HEK293T (cell line): ENCODE measurements at regions not wholly inside any gene's neighbourhood (a gene's known extent, or its start where the extent isn't known, plus 50 kb on each side); places are given as distances from the start of the nearest gene placed in this dataset.

Source experiments
- CTCF ChIA-PET: fragments of 350-600 bp; formaldehyde crosslinking; extraction: SDS; loops from one replicate; lab custom pipeline; 2021; ENCODE audit warnings: antibody characterized with exemption, inconsistent platforms; lab: Yijun Ruan, JAX
- POLR2A ChIA-PET: fragments of 350-600 bp; formaldehyde crosslinking; extraction: SDS; loops from one replicate; lab custom pipeline; 2020; ENCODE audit warnings: antibody characterized with exemption, inconsistent platforms; lab: Yijun Ruan, JAX
- DNase-seq: peaks from one replicate; pipeline ENCODE4 v3.0.0; 2012; ENCODE audit warnings: mixed read lengths; ENCODE audit errors: extremely low spot score
- ARNT ChIP-seq: fragments of 450-650 bp; IDR thresholded peaks from 2 replicates; pipeline ENCODE4 v1.6.1; 2017; ENCODE audit warnings: mild to moderate bottlenecking
- BHLHE40 ChIP-seq: fragments of 450-650 bp; IDR thresholded peaks from 2 replicates; pipeline ENCODE4 v1.6.1; 2016; ENCODE audit warnings: mild to moderate bottlenecking, moderate library complexity, borderline replicate concordance
- CTBP1 ChIP-seq: fragments of 450-650 bp; IDR thresholded peaks from 2 replicates; pipeline ENCODE4 v1.6.1; 2016; ENCODE audit warnings: borderline replicate concordance
- ELF4 ChIP-seq: fragments of 450-650 bp; IDR thresholded peaks from 2 replicates; pipeline ENCODE4 v1.6.1; 2017; ENCODE audit warnings: antibody characterized with exemption
- FOXA1 ChIP-seq: fragments of 450-650 bp; IDR thresholded peaks from 2 replicates; pipeline ENCODE4 v1.6.1; 2016; ENCODE audit warnings: mild to moderate bottlenecking
- FOXK2 ChIP-seq: fragments of 450-650 bp; IDR thresholded peaks from 2 replicates; pipeline ENCODE4 v1.6.1; 2016; ENCODE audit warnings: mild to moderate bottlenecking
- FOXM1 ChIP-seq: fragments of 450-650 bp; IDR thresholded peaks from 2 replicates; pipeline ENCODE4 v1.6.1; 2017; ENCODE audit warnings: mild to moderate bottlenecking, borderline replicate concordance
- HDGF ChIP-seq: fragments of 450-650 bp; IDR thresholded peaks from 2 replicates; pipeline ENCODE4 v1.6.1; 2017; ENCODE audit warnings: antibody characterized with exemption, borderline replicate concordance
- L3MBTL2 ChIP-seq: fragments of 450-650 bp; conservative IDR thresholded peaks from 2 replicates; pipeline ENCODE4 v1.6.1; 2016; ENCODE audit warnings: mild to moderate bottlenecking
- LEF1 ChIP-seq: fragments of 450-650 bp; IDR thresholded peaks from 2 replicates; pipeline ENCODE4 v1.6.1; 2017; ENCODE audit warnings: mild to moderate bottlenecking, borderline replicate concordance
- NFRKB ChIP-seq: fragments of 450-650 bp; IDR thresholded peaks from 2 replicates; pipeline ENCODE4 v1.6.1; 2016; ENCODE audit warnings: mild to moderate bottlenecking, moderate library complexity
- SP1 ChIP-seq: fragments of 450-650 bp; IDR thresholded peaks from 2 replicates; pipeline ENCODE4 v1.6.1; 2017
- SUZ12 ChIP-seq: fragments of 450-650 bp; IDR thresholded peaks from 2 replicates; pipeline ENCODE4 v1.6.1; 2016; ENCODE audit warnings: mild to moderate bottlenecking
- TARDBP ChIP-seq: fragments of 450-650 bp; IDR thresholded peaks from 2 replicates; pipeline ENCODE4 v1.6.1; 2016
- ZNF384 ChIP-seq: fragments of 450-650 bp; IDR thresholded peaks from 2 replicates; pipeline ENCODE4 v1.6.1; 2016
- TF ChIP-seq, protein P1 (sequence below): fragments of 450-650 bp; IDR thresholded peaks from 2 replicates; pipeline ENCODE4 v1.6.1; 2016

DNA sequence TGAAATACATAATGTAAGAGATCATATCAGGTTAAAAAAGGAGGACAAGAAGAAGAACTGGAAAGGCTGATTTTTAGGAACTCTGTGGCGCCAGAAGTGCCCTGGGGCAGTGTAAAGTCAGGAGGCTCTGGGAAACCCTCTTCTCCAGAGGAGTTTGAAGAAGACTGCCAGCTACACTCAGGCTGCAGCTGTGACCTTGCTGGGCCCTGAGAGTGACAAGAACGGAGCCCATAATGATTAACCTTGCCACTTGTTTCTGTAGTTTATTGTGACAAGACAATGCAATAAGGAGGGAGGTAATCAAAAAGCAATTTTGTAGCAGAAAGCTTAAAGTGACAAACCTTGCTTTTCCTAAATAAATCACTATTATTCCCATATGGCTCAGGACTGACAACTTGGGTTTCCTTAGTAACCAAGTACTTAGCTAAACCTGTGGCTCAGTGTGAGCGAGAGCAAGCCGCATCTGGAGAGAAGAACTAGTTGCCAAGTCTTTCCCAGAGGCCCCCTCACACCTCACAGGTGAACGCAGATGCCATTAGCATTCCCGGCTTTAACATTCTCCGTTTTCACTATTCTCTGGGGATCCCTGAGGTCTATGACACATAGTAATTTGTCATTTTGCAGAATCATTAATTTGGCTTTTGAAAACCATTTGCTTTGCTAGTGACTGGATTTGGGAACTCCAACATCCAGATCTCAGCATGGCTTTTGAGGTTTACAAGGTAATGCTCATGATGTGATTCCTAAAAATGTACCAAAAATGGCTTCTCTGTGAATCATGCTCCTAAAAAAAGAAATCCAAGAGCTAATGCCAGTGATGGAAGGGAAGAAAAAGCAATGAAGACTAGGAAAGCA lies 115.9 kb downstream of the OMA1 start:
- POLR2A ChIA-PET: no interaction called here
- no peak for DNase-seq
- TF ChIP-seq SUZ12 (no peak), TARDBP (no peak), ZNF384 (no peak), FOXM1 (no peak), LEF1 (no peak), ELF4 (no peak), CTBP1 (no peak), FOXA1 (no peak), HDGF (no peak), FOXK2 (no peak), ARNT (no peak), SP1 (no peak), BHLHE40 (no peak), L3MBTL2 (no peak)
- TF ChIP-seq, protein P1, sequence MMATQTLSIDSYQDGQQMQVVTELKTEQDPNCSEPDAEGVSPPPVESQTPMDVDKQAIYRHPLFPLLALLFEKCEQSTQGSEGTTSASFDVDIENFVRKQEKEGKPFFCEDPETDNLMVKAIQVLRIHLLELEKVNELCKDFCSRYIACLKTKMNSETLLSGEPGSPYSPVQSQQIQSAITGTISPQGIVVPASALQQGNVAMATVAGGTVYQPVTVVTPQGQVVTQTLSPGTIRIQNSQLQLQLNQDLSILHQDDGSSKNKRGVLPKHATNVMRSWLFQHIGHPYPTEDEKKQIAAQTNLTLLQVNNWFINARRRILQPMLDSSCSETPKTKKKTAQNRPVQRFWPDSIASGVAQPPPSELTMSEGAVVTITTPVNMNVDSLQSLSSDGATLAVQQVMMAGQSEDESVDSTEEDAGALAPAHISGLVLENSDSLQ: no peak
- CTCF ChIA-PET: no interaction called here

DNA sequence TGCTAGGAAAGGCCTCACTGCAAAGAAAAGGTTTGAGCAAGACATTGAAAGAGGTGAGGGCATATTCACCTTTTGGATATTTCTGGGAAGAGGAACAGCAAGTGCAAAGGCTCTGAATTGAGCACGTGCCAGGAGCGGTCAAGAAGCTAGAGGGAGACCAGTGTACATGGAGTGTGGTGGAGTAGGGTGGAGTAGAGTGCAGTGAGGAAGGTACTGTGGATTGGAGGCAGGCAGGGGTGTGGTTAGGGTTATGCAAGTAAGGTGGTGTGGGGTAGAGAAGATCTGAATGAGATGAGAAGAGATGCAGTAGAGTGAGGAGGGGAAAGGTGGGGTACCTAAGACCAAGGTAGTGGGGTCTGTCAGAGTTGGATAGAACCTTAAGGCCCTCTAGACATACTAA lies 119.6 kb downstream of the OMA1 start:
- TF ChIP-seq TARDBP (no peak), L3MBTL2 (no peak), FOXK2 (no peak), SP1 (no peak), ZNF384 (no peak), HDGF (no peak), LEF1 (no peak), FOXA1 (no peak), ARNT (no peak), FOXM1 (no peak)
- TF ChIP-seq, protein P1: no peak
- CTCF ChIA-PET: no interaction called here
- DNase-seq: no peak
- POLR2A ChIA-PET: no interaction called here

DNA sequence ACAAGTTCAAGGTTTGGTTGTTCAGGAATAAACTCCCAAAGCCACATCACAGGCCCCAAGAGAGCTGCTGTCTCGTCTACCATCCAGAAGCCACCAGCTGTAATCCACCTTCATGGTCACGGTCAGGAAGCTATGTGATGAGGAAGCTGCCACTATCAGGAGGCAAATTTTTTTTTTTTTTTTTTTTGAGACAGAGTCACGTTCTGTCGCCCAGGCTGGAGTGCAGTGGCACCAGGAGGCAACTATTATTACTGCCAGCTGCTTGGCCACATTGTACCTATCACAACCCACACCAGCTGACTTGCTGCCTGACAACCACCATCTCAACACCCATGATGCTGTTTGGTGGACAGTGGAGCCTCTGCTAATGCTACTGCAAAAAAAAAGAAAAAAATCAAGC lies 124.1 kb downstream of the OMA1 start:
- no peak for DNase-seq
- ChIA-PET POLR2A (no interaction called here), CTCF (no interaction called here)
- TF ChIP-seq SUZ12 (no peak), NFRKB (no peak), FOXK2 (no peak), ARNT (no peak), BHLHE40 (no peak), CTBP1 (no peak), TARDBP (no peak), FOXM1 (no peak), ELF4 (no peak), L3MBTL2 (no peak), LEF1 (no peak), HDGF (no peak), ZNF384 (no peak), SP1 (no peak), FOXA1 (no peak)
- TF ChIP-seq, protein P1: no peak

DNA sequence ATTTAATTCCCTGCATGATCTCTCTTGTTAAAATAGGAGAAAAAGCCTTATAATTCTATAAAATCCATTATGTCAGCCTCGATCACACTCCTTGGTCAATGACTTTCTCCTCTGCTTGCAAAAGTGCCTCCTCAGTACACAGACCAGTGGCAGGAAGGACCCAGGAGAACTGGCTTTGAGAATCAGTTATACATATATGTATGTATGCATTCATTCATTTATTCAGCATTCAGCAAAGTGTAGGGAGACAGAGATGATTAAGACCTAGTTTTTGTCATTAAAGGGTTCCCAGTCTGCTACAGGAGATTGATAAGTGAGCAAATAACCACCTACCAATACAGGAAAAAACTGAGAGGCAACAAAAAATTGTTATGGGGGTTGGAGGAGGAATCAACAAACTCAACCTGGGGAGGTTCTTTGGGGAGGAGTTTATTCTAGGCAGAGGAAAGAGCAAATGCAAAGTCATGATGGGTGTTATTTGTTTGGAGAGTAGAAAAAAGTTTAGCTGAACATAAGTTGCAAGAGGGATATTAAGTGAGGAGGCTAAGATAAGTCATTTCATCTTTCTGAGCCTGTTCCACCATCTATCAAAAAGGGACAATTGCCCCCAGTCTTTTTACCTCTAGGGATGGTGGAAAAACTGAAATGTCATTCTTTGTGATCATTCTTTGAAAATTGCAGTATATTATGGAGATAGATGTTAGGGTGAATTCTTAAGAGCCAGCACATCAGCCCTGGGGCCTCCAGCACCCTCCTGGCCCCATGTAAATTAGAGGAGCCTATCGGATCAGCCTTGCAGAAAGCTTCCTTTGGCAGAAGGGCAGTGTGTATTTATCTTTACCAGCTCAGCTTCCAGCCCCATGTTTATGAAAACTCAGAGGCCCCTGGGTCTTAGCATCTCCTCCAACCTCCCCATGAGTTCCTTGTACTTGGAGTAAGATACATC lies 128.0 kb downstream of the OMA1 start:
- no peak for DNase-seq
- POLR2A ChIA-PET: no interaction called here
- TF ChIP-seq FOXK2 (no peak), TARDBP (no peak)
- TF ChIP-seq, protein P1: no peak
- CTCF ChIA-PET: no interaction called here

DNA sequence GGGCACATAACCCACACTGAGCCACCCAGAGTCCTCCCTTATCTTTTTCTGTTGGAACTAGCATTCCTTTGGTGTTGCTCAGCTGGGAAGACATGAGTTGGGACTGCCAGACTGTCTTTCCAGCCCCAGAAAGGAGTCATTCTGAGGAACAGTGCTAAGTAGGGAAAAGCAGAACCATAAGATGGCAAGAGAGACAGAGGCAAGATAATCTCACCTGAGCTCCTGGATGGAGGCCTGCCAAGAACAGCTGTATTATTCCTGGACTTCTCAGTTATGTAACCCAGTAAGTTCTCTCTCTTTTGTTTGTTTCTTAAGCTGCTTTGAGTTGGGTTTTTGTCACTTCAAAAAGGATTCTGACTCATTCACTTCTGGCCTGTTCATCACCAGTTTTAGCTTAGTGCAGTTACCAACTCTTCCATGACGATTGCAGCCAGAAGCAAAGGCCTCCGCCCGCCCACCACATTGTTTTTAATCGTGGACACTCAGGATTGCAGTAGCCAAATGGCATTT lies 134.4 kb downstream of the OMA1 start:
- no peak for DNase-seq
- ChIA-PET CTCF (no interaction called here), POLR2A (no interaction called here)
- TF ChIP-seq NFRKB (no peak), FOXM1 (no peak), TARDBP (no peak), FOXK2 (no peak), BHLHE40 (no peak), SUZ12 (no peak), FOXA1 (no peak), LEF1 (no peak), ARNT (no peak), ELF4 (no peak), L3MBTL2 (no peak), ZNF384 (no peak), HDGF (no peak), CTBP1 (no peak)
- TF ChIP-seq, protein P1: no peak
